ENCODE measurements at regions not wholly inside any gene's neighbourhood (a gene's known extent, or its start where the extent isn't known, plus 50 kb on each side); places are given as distances from the start of the nearest gene placed in this dataset.

DNA sequence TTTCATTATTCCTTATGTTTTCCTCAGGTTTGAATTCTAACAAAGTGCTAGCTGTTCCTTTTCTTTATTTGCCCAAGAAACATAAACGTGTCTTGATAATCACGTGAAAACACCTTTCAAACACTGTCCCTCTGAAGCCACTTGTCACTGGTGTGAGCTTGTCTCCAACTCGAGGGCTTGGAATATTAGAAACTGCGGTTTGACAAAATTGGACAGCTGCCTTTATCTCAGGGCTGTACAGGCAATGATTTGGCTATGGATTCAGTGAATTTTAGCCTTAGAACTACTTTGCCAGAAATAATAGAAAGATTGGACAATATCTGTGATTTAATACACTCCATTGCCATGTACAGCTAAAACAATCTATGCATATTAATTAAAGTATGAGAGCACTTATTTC, 763.0 kb upstream of the ACVR2A start:
- Histone ChIP-seq H3K9me3 (ENCODE audit: low read depth, low read length, poor library complexity, severe bottlenecking) (no peaks in the 10 kb centered on the region), H3K27ac (ENCODE audit: low read depth, low read length, poor library complexity, severe bottlenecking) (no peak overlapping the region), H3K27me3 (replicated peaks; ENCODE audit: insufficient read depth, low read depth, low read length, poor library complexity) (no peaks in the 10 kb centered on the region), H3K36me3 (ENCODE audit: insufficient read depth, low read length, poor library complexity, severe bottlenecking) (no peaks in the 10 kb centered on the region), H3K4me3 (ENCODE audit: low read depth, low read length, poor library complexity, severe bottlenecking) (no peak overlapping the region), H3K4me1 (ENCODE audit: insufficient read depth, low read length, poor library complexity, severe bottlenecking) (no peaks in the 10 kb centered on the region)
- CTCF ChIA-PET = no interaction called here
- no peak for DNase-seq (ENCODE audit: low spot score)
- BruUV-seq (replicated peaks) = no TSS peak
- TF ChIP-seq EZH2 (IDR thresholded peaks at IDR 0.05; ENCODE audit: borderline replicate concordance, low read depth, low read length, poor library complexity, severe bottlenecking) = no peak
- TF ChIP-seq, protein P1, sequence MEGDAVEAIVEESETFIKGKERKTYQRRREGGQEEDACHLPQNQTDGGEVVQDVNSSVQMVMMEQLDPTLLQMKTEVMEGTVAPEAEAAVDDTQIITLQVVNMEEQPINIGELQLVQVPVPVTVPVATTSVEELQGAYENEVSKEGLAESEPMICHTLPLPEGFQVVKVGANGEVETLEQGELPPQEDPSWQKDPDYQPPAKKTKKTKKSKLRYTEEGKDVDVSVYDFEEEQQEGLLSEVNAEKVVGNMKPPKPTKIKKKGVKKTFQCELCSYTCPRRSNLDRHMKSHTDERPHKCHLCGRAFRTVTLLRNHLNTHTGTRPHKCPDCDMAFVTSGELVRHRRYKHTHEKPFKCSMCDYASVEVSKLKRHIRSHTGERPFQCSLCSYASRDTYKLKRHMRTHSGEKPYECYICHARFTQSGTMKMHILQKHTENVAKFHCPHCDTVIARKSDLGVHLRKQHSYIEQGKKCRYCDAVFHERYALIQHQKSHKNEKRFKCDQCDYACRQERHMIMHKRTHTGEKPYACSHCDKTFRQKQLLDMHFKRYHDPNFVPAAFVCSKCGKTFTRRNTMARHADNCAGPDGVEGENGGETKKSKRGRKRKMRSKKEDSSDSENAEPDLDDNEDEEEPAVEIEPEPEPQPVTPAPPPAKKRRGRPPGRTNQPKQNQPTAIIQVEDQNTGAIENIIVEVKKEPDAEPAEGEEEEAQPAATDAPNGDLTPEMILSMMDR (conservative IDR thresholded peaks at IDR 0.05; ENCODE audit: low read depth, low read length) = no peak
- POLR2A ChIA-PET (ENCODE audit: low non-redundant PET) = no interaction called here
- intact Hi-C loops (cut with micrococcal nuclease; ENCODE audit: unreplicated experiment) = loop anchor here (5.0 kb wide), 1 partner anchor 370 kb away; no protein-coding TSS in a partner anchor

DNA sequence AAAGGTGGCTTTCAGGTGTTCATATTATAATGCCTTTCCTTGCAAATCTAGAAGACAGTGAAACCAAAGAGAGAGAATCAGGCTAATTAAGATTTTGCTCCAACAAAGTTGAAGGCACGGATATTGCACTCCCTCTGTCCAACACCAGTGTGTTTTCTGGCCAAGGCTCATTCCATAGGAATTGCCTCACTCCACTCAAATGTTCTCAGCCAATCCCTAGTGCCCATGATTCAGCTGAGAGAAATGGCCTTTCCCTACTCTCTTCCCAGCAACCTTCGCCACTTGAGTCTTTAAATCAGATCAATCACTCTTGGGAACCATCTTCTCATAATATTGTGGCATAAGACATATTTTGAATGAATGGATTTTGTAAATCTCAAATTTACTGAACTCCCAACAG, 768.2 kb upstream of the ACVR2A start:
- BruUV-seq (replicated peaks) = no TSS peak
- CTCF ChIA-PET = no interaction called here
- no peaks in the 10 kb centered on the region for H3K9me3 ChIP-seq (ENCODE audit: low read depth, low read length, poor library complexity, severe bottlenecking)
- intact Hi-C loops (cut with micrococcal nuclease; ENCODE audit: unreplicated experiment) = no loop called here
- no peak for DNase-seq (ENCODE audit: low spot score)
- no peak overlapping the region for H3K27ac ChIP-seq (ENCODE audit: low read depth, low read length, poor library complexity, severe bottlenecking)
- no peak overlapping the region for H3K4me3 ChIP-seq (ENCODE audit: low read depth, low read length, poor library complexity, severe bottlenecking)
- POLR2A ChIA-PET (ENCODE audit: low non-redundant PET) = no interaction called here
- TF ChIP-seq, protein P1 (conservative IDR thresholded peaks at IDR 0.05; ENCODE audit: low read depth, low read length) = no peak
- TF ChIP-seq EZH2 (IDR thresholded peaks at IDR 0.05; ENCODE audit: borderline replicate concordance, low read depth, low read length, poor library complexity, severe bottlenecking) = no peak
- H3K27me3 ChIP-seq (replicated peaks; ENCODE audit: insufficient read depth, low read depth, low read length, poor library complexity) = no peaks in the 10 kb centered on the region
- H3K36me3 ChIP-seq (ENCODE audit: insufficient read depth, low read length, poor library complexity, severe bottlenecking) = no peaks in the 10 kb centered on the region
- no peaks in the 10 kb centered on the region for H3K4me1 ChIP-seq (ENCODE audit: insufficient read depth, low read length, poor library complexity, severe bottlenecking)

DNA sequence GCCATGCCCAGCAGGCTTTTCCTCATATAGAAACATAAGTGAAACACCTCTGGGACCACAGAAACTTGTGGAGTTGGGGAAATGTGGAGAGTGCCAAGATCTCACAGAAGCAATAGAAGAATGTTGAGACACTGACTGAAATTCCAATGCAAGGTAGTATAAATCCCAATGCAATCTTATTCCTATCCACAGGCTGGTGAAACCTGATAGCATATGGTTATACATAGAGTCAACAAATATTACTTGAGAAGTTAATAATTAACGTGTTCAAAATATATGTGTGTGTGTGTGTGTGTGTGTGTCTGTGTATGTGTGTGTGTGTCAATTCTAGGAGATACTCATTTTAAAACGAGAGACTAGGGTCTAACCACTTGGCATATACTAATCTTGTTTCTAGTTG, 776.8 kb upstream of the ACVR2A start:
- no TSS peak for BruUV-seq (replicated peaks)
- ChIA-PET CTCF (no interaction called here), POLR2A (ENCODE audit: low non-redundant PET) (interaction anchor here (0.6 kb wide), 2 partner anchors 367 to 1643 kb away, joined by 3 to 4 read pairs; no protein-coding TSS in a partner anchor)
- no peaks in the 10 kb centered on the region for H3K27me3 ChIP-seq (replicated peaks; ENCODE audit: insufficient read depth, low read depth, low read length, poor library complexity)
- no peaks in the 10 kb centered on the region for H3K9me3 ChIP-seq (ENCODE audit: low read depth, low read length, poor library complexity, severe bottlenecking)
- H3K4me1 ChIP-seq (ENCODE audit: insufficient read depth, low read length, poor library complexity, severe bottlenecking) = no peaks in the 10 kb centered on the region
- DNase-seq (ENCODE audit: low spot score) = no peak
- no peaks in the 10 kb centered on the region for H3K36me3 ChIP-seq (ENCODE audit: insufficient read depth, low read length, poor library complexity, severe bottlenecking)
- no peak overlapping the region for H3K4me3 ChIP-seq (ENCODE audit: low read depth, low read length, poor library complexity, severe bottlenecking)
- TF ChIP-seq EZH2 (IDR thresholded peaks at IDR 0.05; ENCODE audit: borderline replicate concordance, low read depth, low read length, poor library complexity, severe bottlenecking) = no peak
- TF ChIP-seq, protein P1 (conservative IDR thresholded peaks at IDR 0.05; ENCODE audit: low read depth, low read length) = no peak
- no peak overlapping the region for H3K27ac ChIP-seq (ENCODE audit: low read depth, low read length, poor library complexity, severe bottlenecking)
- intact Hi-C loops (cut with micrococcal nuclease; ENCODE audit: unreplicated experiment) = no loop called here
